SK-N-SH treated with all-trans-retinoic acid at 6 μM for 48 hours (cell line): ENCODE measurements at regions not wholly inside any gene's neighbourhood (a gene's known extent, or its start where the extent isn't known, plus 50 kb on each side); places are given as distances from the start of the nearest gene placed in this dataset.

ENCODE experiments used
- ATAC-seq: fragments of 200-7000 bp; cut with Tn5 transposase; 3 replicates; pipeline ENCODE4 v1.9.1; 2020; ENCODE audit warnings: mild to moderate bottlenecking, moderate library complexity
- TSHZ2 ChIP-seq: fragments of 250-450 bp; sonication (Bioruptor Pico); IDR thresholded peaks from 2 replicates; pipeline ENCODE4 v1.5.0; 2020; ENCODE audit warnings: mild to moderate bottlenecking, moderate library complexity
- ZNF8 ChIP-seq: fragments of 450-650 bp; formaldehyde crosslinking; IDR thresholded peaks from 2 replicates; pipeline ENCODE4 v1.5.0; 2020; ENCODE audit warnings: mild to moderate bottlenecking, moderate library complexity

- no peak for ATAC-seq
- no peak for TF ChIP-seq ZNF8 (CRISPR knock-in tag)
- no peak for TF ChIP-seq TSHZ2 (CRISPR knock-in tag)
These were observed 49.9 kb upstream of the WSB1 start for GRCh38 chr17:27244011-27244410.
